NCI-H2196 (cell line): ENCODE measurements at regions not wholly inside any gene's neighbourhood (a gene's known extent, or its start where the extent isn't known, plus 50 kb on each side); places are given as distances from the start of the nearest gene placed in this dataset.

Experiments
- DNase-seq: peaks from one replicate; lab custom pipeline; 2025; ENCODE audit not compliant: unreplicated experiment; lab: John Stamatoyannopoulos, UW

DNA sequence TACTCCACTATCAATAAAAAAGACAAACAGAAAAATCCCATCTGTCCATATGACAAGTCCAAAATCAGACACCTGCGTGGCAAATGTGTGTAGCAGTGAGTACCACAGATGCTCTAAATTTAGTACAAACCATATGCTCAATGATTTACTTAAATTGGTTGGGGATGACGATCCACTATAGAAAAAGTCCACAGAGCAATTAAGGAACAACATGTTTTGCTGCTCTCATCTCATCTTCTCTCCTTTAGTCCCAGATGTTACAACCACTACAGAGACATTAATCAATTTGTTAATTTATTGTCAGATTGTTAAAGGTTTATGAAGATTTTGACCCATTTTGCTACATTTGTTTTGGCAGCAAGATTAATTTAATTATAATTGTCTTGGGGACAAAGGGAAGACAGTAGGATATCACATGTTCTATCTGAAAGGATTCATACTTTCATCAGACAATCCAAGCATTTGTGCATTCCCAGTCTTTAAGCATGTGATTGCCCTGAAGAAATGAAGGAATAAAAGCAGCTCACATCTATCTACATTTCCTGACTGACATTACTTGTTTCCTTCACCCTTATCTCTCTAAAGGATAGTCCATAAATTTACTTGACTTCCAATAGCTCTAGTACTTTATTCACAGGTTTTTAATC is 2268.1 kb downstream of the PCDH7 start:
- no peak for DNase-seq

DNA sequence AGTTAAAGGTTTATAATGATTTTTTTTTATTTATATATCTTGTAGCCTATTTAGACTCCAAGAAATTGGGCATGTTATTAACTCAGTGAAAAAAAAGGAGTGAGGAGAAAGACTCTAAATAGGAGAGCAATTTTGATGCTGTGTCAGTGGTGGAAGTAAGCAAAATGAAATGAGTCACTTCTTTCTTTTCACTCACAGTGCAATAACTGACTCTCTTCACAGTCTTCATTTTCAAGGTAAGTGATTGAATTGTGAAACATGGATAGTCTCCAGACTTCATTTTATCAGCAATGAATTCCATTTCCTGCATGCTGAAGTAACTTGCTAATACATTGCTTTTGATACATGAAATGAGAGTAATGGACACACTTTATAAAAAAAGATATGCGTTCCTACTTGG is 2271.5 kb downstream of the PCDH7 start:
- DNase-seq: no peak

DNA sequence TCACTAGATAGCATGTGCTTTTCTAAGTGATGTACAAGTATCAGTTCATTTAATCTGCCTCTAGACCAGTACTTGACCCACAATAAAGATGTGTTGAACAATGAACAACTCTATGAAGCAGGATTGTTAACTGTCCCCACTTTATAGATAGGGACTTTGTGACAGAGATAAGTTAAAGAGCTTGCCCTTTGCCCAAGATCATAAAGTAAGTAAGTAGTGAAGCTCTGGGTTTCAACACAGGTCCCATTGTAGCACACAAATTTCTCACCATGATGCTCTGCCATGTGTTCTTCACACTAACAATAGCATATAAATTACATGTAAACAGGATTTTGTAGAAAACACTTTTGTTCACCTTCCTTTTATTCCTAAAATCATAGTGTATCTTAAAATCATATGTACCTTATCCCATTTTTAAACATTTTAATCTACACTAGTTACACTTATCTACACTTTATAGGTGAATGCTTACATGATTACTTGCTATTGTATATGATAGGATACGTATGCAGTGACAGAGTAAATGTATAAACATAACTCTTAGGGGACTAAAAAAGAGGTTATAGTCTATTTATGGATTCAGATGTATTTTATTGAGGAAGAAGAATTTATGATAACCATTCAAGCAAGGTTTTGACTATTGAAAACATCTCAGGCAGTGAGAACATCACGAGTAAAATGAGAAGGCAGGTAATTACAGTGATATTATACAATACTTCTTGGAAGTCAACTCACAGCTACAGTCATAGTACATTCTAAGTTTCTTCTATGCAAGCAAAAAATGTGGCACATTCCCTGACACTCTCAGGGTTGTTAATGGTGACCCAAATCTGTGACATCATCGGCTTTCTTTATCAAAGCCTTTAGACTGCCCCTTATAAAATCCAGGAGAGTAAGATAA is 2275.1 kb downstream of the PCDH7 start:
- DNase-seq: no peak

DNA sequence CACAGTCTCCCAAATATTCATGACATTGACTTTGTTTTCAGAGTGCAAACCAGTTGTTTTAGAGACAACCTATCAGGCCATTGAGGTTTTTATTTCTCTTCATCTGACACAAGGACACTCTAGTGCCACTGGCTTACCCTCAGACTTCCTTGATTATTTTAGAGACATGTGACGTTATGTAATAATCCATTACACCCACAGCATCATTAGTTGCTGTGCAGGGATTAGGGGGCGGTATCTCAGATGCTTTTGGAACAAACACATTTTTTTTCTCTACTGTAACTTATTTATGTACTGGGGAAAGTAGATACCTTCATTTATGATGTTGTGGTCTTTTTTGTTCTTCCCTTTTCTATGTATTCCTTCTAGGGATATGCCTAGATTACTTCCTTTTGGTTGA is 2293.1 kb downstream of the PCDH7 start:
- DNase-seq: no peak

DNA sequence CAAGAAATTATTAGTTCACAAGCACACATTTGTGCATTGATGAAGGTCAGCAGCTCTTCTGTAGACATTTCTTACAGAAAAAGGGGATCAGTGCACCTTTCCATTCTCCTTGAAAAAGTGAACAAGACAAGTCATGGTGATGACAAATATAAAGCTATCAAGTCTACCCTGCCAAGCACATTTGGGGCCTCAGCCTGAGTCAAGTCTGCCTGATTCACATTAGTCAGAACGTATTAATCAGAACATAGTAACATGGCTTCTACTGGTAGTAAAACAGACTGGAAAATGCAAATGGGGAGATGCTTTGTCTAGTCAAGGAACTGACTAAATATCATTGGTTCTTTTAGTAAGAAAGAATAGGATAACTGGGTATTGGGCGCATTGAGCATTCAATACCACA is 2305.1 kb downstream of the PCDH7 start:
- DNase-seq: no peak

DNA sequence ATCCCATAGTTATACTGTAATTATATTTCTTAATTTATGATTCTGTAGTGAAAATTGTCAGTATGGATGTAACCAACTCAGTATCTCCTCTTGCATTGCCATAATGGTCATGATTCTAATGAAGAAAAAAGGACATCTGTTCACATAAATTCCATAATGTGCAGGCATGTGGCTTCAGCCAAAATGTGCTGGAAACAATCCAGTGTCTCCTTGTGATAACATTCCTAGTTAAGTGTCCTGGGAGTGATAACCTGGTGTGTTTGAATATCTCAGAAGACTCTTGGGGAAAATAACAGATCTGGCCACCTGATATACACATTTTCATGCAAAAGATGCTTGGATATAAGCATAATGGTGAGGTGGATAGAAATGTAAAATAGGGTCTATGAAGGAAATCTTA is 2309.8 kb downstream of the PCDH7 start:
- DNase-seq: no peak

DNA sequence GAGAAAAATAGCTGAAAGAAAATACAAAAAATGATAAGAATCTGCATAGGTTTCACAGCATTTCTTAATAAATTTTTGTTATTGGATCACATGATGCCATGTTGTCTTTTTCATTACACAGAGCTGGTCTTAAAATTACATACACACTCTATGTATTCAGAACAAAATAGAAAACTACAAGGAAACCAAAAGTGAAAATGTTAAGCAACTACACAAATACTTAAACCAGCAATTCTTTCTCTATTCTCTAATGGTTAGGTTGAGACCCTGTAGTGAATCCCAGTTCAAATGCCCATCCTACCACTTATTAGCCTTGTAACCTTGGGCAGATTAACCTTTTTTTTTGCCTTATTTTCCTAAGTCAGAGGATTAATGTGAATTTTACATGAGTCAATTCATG is 2311.2 kb downstream of the PCDH7 start:
- no peak for DNase-seq

DNA sequence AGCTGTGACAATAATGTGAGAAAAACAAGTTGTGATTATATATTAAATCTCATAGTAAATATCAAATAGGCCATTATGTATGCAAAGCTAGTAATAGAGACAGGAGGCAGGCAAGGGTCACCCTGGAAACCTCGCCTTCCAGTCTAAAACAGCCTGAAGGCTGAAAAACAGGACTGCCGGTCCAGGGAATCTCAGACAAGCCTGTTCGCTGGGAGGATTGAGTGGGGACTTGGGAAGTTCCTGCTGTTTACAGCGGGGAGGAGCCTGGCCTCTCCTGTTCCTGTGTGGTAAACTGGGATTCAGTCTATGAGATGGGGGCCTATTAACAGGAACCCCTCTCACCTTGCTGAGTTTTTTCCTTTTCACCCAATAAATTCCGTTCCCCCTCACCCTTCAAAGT is 2317.3 kb downstream of the PCDH7 start:
- no peak for DNase-seq

DNA sequence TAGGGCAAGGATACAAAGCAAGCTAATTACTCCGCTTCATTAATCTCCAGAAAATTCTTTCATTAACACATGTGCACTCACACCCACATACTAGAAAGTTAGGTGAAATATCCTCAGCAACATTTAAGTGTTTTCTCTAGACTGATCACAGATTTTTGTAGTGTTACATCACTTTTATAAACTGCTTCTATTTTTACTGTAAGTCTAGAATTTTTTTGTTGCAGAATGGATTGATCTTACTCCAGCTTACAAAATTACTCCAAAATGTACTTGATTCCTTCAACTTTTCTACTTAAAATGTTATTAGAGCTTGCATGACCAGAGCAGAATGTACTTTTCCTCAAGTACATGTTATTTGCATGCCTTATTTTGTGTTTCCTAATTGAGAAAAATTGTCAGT is 2325.2 kb downstream of the PCDH7 start:
- DNase-seq: no peak

DNA sequence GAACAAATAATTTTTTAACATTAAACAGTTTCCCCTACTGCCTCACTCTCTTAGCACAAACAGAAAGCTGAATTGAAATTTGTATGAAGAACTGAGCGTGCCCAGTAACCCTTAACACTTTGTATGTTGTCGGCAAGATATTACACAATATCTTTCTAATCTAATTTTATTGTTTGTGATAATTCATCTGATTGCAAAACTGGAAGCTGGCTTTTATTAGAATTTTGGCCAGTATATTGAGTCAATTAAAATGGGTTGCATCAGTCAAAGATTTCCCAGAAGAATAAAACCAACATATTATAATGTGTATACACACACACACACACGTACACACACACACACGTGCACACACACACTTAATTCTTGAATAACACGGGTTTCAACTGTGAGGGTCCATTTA is 2332.1 kb downstream of the PCDH7 start:
- no peak for DNase-seq

DNA sequence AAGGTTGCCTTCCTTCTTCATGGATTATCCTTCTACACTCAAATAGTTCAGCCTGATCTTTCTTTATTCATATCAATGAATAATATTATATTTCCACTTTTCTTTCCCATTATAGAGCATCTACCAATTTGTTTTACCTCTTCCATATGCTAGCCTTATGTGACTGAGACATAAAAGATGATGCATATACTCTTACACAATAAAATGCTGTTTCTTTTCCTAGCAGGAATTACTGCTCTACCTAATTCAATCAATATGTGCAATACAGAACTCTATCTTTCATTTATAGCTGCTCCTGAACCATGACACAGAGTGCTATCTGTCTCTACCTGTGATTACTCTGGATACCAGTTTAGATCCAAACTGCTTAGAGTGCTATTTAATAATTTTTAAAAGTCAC is 2334.0 kb downstream of the PCDH7 start:
- no peak for DNase-seq

DNA sequence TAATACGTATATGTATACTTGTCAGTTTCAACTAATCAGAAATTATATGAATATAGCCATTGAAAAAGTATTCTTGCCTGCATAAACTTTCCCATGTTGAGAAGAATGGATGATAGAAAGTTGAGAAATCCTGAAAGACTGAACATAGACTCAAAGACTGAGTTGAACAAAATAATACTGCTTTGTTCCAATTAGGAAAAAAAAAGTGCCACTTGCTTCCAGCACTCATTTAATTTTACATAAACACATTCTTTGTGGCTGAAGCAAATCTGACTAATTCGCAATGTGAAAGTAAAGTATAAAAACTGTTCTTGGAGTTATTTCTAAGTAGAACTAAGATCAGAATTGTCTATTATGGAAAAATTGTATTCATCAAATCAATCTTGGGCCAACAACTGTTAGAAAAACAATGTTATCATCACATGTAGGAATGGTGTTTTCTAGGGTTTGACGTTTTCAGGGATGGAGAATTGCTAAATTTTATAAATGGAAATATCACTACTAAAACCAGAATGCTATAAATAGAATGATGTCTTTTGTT is 2334.6 kb downstream of the PCDH7 start:
- DNase-seq: no peak

DNA sequence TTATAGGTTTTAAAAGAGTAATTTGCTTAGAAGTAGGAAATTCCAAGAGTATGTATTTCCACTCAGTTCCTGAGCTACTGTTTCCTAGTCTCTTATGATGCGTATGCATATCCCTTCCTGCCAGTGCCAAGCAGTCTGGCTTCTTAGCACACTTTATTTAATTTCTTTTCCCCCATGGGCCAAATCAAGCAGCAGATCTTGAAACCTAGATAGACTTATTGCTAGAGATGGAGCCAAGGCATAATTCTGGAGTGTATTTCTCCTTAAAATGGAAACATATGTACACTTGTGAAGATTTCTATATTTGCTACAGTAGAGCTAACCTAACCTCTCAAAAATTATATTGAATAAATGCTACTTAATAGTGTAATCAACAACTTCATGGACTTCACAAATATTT is 2337.6 kb downstream of the PCDH7 start:
- no peak for DNase-seq

DNA sequence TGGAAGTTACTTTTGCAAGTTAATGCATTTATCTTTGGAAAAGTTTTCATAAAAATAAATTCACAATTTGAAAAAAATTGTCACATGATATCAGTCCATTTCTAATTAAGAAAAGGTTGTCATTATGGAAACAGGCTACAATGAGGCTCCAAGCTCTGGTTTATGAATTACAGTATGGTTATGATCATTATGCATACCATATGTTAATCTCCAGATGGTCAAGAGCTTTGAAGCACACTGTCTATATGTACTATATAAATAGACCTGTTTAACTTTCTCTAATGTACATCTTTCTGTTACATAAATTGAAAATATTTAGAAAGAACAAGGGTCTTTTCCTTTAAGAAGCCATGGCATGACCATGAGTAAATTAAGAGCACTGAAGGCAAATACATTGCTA is 2338.8 kb downstream of the PCDH7 start:
- DNase-seq: no peak

DNA sequence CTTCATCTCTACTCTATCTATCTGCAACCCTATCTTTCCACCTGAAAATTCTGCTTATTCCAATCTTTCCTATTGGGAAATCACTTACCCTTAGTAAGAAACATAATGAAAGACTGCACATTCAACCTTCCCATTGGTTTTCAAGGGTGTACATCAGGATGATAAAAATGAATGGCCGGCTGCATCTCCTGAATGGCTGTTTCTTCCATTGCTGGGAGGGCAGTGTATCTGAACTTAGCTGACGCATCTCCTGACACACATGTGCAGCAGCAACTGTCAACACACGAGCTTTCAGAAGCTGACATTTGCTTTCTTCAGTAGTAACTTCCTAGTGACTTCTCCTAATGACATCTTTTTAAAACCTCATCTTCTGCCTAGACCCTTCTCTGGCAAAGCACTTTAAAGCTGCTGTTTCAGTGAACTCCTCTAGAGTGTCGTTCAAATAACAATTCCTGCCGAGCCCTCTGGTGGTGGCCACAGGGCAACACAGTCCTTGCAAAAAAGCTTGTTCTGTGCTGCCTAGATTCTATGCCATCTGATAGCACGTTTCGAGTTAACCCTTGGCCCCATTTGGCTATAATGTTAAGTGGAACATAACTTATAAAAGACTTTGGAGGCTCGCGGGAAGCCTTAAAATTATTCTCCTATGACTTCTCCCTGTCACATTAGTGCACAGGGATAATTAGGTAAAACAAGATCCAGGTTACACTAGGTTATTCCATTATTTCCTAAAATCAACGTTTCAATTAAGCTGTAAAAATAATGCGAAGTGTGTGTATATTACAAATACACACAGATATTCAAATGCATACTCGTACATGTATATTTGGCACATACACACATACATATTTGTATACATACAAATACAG is 2340.7 kb downstream of the PCDH7 start:
- DNase-seq: peak; percentile 31

DNA sequence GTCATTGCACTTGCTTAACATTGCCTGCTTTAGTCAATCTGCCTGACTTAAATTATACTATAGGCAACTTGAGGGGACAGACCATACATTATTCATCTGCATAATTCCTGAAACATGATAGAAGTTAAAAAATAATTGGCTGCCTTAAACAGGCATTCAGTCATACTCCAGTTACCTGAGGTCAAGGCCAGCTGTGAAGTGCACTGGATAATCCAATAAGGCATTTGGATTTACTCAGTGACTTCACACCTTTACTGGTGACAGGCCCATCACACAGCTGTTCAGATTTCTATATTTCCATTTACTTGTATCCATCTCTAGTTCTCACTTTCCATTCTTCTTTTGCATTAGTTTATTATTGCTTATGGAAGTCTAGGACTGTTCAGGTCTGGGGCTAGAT is 2341.6 kb downstream of the PCDH7 start:
- no peak for DNase-seq

DNA sequence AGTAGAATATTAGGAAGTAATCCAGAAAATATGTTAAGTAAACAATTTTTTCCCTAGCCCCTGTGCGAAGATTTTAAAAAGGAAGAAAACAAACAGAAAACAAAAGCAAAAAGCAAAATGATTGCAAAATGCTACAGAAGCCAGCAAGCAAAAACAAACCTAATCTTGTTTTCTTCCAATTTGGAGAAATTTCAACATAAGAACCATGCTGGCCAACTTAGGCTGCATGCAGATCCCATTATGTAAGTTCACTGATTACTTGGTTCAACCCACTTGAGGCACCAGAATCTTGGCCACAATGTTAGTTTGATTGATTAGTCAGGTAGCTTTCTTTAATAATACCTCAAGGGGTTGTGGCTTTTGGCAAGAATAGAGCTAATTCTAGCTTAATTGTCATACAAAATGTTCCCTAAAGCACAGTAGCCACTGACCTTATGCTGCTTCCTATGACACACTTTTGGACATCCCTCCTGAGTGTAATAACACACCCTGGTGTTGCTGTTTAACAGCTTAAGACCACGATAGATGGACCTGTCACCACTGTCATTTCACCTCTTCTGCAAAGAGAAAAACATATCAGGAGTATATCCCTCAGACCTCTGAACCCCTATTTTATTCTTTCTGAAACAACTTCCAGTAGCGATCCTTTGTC is 2342.1 kb downstream of the PCDH7 start:
- DNase-seq: no peak

DNA sequence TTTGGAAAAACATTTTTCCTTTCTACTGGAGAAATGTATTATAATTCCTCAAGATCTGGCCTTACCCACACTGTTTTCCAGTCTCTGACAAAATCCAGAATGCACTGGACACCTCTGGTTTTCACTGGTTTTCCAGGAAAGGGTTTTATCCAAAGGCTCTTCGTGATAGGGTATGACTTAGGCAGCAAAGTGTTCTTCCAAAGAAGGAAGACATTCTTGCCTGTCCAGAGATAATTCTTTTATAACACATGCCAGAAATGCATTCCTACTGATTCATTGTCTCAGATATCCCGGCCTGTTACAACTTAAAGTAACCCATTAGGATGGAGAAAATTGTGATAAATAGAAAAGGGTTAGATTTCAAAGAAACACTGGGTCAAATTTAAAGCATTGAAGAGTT is 2343.1 kb downstream of the PCDH7 start:
- no peak for DNase-seq

DNA sequence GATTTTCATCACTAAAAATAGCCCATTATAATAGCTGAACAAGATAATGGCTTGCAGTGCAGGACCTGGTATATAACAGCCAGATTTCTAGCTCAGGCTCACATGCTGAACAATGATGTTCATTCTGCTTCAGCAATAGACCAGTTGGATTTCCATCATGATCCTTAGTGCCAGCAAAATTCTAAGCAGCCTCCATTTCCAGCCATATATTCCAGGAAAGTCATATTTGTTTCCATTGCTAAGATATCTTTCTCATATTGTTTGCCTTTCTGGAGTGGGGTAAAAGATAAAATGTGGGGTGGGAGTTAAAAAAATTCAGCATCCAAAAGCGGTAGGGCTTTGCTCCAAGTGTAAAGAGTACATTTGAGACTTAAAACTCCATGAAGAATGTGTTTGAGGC is 2344.1 kb downstream of the PCDH7 start:
- no peak for DNase-seq

DNA sequence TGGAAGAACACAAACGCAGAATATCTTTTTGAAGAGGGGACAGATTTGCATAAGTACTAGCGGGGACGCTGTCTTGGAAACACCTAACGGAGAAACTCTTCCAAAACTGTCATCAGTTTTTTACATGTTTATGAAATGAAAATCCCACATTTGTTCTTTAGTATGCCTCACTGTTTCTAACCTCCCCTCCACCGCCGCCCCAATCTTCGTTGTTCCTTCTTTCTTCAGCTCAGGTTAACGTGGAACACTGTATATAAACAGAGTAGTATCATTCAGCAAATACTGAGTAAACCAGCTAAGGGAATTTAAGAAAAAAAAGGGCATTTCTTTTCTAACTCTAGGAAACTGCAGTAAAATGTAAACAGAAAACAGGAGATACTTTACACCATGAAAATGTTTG is 2345.6 kb downstream of the PCDH7 start:
- DNase-seq: no peak

DNA sequence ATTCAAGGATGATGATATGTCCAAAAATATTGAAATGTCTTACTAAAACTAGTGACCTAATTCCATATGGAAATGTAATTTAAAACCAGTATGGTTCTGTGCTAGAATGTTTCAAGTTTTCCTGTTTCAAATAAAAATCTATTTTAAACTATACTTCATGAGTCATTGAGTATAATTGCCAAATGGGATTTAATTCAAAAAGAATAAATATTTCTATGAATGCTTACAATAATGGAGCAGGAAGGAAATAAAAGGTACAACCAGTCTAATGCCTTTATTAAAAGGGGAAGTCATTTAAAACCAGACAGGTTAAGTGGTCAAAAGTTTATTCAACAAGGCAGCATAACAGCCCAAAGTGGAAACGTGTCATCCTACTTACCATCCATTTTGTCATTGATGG is 2347.1 kb downstream of the PCDH7 start:
- DNase-seq: no peak
